ENCODE measurements at regions not wholly inside any gene's neighbourhood (a gene's known extent, or its start where the extent isn't known, plus 50 kb on each side); places are given as distances from the start of the nearest gene placed in this dataset.

DNA sequence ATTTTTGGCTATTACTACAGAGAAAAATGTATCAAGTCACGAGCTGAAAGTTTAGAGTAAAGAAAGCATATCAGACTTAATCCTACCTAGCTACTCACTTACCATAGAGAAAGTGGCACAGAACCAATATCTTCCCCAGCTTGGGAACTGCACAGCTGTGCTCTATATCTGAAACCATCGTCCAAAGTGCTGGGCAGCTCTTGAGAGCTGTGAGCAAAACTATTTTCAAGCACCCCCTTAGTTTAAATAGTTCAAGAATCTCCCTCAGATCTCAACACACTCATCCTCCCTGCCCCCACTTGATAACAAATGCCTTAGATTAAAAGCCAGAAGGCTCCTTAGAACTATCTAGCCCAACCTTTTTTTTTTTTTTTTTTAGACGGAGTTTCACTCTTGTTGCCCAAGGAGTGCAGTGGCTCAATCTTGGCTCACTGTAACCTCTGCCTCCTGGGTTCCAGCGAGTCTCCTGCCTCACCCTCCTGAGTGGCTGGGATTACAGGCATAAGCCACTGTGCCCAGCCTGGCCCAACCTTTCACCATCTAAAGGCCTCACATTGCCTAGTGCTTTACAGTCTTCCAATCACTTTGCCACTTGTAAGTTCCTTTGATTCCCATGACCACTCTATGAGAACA lies 94.2 kb upstream of the APC start:
- no peak for DNase-seq
- intact Hi-C loops (cut with DNase I), result no loop called here

DNA sequence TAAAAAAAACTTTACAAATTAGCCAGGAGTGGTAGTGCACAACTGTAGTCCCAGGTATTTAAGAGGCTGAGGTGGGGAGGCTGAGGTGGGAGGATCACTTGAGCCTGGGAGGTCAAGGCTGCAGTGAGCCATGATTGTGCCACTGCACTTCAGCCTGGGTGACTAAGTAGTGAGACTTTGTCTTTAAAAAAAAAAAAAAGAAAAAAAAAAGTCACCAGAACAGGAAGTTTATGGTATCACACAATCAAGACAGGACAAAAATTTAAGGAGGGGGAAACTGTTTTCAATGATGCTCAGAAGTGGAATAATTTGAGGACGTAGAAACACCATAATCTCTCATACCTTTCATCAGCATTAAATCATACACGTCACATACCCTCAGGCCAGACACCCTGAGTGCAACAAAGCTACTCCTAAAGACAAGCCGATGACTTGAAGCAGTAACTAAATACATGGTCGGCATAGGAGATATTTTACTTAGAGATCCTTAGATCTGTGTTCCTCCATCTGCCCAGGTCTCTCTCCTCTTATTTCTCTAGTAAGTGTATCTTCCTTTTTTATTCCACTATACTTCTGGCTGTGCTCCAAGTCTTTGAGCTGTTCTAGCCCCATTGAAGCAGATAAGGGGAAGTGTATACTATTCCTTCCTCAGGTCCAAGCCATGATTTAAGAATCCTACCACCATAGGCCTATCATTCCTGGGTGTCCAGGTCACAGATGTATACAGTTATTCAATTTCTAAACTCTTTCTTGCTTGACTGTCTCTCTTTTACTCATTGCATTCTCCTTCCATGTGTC lies 91.3 kb upstream of the APC start:
- no peak for DNase-seq
- intact Hi-C loops (cut with DNase I), result no loop called here

DNA sequence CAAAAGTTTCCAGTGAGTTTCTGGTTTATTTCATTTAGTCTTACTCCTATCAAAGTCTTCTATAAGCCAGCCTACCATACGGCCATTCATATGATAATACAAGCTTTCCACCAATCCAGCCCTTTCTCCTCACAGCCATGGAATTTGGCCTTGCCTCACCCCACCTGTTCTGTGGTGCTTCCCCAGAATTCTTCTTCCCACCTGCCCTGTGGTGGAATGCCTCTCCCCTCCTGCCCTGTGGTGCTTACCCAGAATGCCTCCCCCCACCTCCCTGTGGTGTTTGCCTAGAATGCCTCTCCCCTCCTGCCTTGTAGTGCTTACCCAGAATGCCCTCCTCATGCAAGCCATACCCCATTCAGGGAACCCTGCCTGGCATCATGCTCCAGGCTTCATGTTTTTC lies 90.3 kb upstream of the APC start:
- DNase-seq, result no peak
- intact Hi-C loops (cut with DNase I), result no loop called here

DNA sequence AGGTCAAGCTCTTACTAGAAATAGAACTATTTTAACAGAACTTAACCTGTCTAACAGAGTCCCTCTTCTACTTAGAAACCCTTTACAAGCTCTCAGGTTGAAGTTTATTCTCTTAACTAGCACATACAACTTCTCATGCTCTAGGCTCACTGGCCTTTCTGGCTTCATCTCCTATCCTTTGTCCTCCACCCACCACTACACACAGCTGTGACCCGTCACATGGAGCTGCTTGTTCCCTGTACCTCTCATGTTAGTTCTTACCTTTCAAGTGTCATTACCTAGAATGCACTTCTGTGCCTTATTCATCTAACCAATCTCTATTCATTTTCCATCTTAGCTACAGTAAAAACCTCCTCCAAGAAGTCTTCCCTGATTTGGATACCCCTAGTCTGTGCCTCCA lies 89.4 kb upstream of the APC start:
- intact Hi-C loops (cut with DNase I), result no loop called here
- no peak for DNase-seq

DNA sequence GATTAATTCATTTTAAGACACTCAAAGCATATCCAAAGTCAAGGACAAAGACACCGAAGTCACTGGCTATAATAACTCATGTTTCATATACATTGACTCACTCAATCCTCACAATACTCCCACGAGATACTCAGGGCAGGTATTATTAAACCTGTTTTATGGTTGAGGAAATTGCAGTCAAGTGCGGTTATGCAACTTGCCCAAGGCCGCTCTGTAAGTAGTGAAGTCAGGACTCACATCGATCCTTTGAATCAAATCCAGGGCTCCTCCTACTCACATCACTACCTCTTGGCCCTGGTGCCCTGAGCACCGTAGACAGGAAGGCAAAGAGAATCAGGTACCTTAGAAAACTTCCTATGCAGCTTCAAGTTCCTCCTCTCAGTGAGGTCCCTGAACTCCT lies 87.8 kb upstream of the APC start:
- intact Hi-C loops (cut with DNase I), result no loop called here
- no peak for DNase-seq

DNA sequence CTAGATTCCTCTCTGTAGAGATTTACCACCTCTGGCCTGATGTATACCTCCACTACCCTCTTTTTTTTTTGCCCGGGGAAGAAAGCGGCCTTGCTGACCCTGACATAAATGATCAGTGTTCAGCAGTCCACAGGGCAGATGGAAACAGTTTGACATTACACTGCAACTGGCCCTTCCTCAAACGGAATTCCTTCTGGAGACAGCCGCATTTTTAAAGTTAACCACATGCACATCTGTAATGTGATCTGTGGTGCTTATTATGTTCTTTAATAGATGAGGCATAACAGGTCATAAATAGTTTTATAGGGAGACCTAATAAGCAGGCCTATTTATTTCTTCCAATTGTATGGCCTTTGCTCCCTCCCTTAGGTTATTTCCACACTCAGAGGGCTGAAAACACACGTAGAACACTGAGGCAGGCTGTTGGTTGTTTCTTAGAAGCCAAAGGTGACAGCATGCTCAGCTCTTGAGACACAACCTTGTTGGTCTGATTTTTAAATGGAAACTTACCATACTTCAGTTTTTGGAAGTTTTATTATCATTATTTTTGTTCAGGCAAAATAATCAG lies 84.0 kb upstream of the APC start:
- intact Hi-C loops (cut with DNase I), result no loop called here
- DNase-seq, result no peak

DNA sequence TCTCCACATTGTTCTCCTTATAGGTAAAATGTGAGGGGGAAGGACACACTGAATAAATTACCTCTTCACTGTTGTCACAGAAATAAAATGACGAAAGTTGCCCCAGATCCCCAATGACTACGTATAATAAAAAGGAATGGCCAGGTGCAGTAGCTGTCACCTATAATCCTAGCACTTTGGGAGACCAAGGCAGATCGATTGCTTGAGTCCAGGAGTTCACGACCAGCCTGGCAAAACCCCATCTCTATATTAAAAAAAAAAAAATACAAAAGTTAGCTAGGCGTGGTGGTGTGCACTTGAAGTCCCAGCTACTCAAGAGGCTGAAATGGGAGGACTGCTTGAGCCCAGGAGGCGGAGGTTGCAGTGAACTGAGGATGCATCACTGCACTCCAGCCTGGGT lies 82.2 kb upstream of the APC start:
- intact Hi-C loops (cut with DNase I), result no loop called here
- DNase-seq, result no peak

DNA sequence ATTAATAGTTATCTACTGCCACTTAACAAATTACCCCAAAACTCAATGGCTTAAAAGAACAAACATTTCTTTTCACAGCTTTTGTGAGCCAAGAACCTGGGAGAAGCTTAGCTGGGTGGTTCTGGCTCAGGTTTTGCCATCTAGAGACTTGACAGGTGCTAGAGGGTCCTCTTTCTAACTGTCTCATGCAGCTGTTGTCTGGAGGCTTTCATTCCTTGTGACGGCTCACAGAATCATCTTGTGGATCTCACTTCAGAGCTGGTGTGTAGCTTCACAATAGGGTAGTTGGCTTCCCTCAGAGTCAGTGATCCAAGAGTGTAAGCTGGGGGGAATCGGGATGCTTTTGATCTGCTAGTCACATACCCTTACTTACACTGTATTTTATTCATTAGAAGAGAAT lies 81.2 kb upstream of the APC start:
- no peak for DNase-seq
- intact Hi-C loops (cut with DNase I), result no loop called here

DNA sequence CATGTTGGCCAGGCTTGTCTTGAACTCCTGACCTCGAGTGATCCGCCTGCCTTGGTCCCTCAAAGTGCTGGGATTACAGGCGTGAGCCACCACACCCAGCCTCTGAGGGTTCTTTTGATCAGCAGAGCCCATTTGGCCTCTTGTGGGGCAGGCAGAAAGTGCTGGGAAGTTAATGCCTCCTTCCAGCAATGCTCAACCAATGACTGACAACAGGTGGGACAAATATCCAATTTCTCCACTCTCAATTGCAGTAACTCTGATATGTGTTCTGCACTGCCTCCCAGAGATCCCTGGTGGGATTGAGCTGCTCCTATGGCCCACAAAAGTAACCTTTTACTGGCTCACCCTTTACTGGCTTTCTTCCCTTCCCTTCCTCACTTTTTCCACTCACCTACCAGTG lies 79.9 kb upstream of the APC start:
- intact Hi-C loops (cut with DNase I), result no loop called here
- DNase-seq, result no peak

DNA sequence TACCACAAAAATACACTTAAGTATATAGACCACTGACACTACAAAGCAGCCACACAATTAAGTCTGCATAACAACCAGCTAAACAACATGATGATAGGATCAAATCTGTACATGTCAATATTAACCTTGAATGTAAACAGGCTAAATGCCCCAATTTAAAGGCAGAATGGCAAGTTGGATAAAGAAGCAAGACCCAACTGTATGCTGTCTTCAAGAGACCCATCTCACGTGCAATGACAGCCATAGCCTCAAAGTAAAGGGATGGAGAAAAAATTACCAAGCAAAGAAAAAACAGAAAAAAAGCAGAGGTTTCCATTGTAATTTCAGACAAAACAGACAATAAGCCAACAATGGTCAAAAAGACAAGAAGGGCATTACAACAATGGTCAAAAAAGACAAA lies 77.3 kb upstream of the APC start:
- no peak for DNase-seq
- intact Hi-C loops (cut with DNase I), result no loop called here

DNA sequence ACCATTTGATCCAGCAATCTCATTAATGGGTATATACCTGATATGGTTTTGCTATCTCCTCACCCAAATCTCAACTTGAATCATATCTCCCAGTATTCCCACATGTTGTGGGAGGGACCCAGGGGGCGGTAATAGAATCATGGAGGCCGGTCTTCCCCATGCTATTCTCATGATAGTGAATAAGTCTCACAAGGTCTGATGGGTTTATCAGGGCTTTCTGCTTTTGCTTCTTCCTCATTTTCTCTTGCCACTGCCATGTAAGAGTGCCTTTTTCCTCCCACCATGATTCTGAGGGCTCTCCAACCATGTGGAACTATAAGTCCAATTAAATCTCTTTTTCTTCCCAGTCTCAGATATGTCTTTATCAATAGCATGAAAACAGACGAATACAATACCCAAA lies 74.5 kb upstream of the APC start:
- intact Hi-C loops (cut with DNase I), result no loop called here

DNA sequence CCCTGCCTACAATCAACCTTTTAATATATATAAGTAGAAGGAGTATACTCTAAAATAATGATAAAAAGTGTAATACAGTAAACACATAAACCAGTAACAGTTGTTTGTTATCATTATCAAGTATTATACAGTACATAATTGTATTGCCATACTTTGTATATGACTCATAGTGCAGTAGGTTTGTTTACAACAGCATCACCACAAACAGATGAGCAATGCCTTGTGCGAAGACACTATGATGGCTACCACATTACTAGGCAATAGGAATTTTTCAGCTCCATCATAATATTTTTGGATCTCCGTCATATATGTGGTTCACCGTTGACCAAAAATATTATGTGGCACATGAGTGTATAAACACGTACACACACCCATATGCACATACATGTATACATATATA lies 69.7 kb upstream of the APC start:
- intact Hi-C loops (cut with DNase I), result no loop called here
- no peak for DNase-seq

More for the DNA sequence above, 74.5 kb upstream of the APC start:
- DNase-seq, result no peak

DNA sequence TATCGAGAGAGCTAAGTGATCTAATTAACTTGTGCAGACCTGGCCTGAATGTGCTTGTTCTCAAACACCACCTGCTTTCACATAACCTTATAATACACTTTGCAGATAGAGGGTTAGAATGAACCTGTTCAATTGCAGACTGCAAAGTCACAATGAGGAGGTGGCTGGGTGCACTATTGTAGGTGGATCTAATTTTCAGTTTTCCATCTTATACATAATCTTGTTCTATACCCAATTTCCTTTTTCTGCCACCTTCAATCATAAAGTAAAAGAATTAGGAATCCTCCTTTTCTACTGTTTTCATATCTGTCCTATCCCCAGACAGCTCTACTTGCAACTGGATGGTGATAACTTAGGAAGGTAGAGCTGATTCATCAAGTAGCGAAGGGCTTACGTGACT lies 68.8 kb upstream of the APC start:
- no peak for DNase-seq
- intact Hi-C loops (cut with DNase I), result no loop called here

DNA sequence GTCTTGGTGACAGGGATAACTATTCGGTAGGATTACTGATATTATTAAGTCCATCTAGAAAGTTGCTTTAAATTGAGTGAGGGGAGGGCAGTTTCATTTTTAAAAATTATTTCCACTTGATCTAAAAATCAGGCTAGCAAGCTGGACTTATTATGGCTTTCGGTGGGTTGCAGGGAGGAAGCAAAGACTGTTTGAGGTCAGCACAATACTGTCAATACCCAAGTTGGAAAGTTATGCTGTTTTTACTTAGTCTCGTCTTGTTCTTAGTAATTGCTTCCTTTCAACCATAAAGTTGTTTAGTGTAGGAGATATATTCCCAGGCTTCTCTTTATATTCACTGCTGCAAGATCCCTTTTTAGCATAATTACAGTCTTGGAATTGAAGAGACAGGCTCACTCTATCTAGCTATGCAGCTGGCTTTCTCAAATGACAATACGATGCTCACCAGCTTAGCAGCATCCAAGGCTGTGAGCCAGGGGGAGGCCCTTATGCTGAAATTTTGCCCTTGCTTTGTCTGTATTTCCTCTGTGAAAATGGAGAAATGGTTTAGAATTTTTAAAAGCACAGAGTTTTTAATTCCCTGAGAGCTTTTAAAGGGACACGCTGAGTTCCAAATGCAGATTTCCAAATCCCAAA lies 68.2 kb upstream of the APC start:
- peak in 6 of 10 donors; percentile 14 to 82 (median 40) for DNase-seq

DNA sequence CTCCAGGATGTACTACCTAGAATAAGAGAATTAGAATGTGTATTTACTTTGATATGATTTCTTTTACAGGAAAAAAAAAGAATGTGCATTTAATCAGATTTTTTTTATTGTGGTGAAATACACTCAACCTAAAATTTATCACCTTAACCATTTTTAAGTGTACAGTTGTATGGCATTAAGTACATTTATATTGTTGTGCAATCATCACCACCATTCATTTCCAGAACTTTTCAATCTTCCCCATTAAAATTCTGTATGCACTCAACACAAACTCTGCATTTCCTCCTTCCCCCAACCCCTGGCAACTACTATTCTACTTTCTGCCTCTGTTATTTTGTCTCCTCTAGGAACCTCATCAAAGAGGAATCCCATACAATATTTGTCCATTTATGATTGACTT lies 66.0 kb upstream of the APC start:
- DNase-seq, result no peak
- intact Hi-C loops (cut with DNase I), result no loop called here

More for the DNA sequence above, 68.2 kb upstream of the APC start:
- intact Hi-C loops (cut with DNase I), result no loop called here

DNA sequence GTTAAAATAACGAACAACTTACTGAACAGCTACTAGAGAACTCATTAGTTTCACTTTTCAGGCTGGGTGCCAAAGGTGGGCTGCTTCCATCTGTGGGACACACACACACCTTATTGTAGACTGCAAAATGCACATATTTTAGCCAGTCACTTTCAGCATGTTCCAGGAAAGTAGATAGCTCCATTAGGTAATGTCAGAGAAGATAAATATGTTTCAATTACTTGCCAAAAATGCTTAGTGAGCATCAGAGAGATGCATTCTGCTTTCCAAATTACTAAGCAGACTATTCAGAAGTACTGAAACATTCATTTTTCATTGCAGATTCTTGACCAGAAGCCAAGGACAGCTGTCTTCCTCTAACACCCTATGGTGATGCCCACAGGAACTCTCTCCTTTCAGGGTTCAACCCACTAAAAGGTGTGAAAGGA lies 56.2 kb upstream of the APC start:
- DNase-seq, result no peak
- intact Hi-C loops (cut with DNase I), result no loop called here

DNA sequence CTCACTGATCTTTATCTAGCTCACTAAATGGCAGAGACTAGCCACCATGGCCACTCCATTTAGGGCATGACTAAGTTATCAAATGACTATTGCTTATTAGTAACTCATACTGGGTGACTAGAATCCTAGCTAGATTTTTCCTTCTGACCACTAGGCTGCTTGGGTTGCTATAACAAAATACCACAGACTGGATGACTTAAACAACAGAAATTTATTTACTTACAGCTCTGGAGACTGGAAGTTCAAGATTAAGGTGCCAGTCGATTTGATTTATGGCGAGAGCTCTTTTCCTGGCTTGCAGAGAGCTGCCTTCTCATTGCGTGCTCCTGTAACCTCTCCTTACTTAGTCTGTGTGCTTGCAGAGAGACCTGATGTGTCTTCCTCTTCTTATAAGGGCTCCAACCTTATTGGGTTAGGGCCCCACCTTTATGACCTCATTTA lies 55.0 kb upstream of the APC start:
- no peak for DNase-seq
- intact Hi-C loops (cut with DNase I), result no loop called here

DNA sequence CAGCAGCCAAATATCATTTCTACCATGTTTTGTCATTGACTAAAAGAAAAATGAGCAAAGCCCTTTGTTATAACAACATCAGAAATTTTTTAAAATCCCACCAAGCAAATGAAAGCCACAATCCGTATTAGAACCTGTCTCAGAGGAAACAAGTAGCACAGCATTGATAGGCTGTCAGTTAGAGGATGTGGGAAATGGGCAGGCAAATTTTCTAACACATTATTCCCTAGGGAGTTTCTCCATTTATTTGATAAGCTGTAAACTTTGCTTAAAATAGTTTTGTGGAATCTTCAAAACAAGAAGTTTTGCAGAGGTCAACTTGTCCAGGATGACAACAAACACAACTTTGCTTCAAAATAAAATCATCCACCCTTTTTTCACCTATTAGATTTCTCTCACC lies 53.6 kb upstream of the APC start:
- no peak for DNase-seq
- intact Hi-C loops (cut with DNase I), result no loop called here

DNA sequence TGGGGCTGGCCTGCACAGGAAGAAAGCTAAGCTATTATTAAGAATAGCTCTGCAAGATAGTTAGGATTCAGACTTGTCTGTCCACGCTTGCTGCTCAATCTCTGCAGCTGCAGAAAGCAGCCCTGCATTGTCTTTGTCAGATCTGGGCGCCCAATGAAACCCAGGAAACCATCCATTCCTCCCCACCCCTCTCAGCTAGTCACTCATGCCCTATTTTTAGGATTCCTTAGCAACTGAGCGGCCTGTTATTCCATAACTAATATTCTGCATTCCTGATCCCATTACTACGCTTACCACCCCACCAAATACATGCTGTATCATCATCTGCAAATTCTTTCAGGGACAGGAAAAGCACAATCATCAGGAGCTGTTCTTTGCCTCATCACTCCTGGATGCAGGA lies 52.9 kb upstream of the APC start:
- DNase-seq, result peak in 3 of 10 donors; percentile 16 to 82 (median 19)
- intact Hi-C loops (cut with DNase I), result no loop called here

DNA sequence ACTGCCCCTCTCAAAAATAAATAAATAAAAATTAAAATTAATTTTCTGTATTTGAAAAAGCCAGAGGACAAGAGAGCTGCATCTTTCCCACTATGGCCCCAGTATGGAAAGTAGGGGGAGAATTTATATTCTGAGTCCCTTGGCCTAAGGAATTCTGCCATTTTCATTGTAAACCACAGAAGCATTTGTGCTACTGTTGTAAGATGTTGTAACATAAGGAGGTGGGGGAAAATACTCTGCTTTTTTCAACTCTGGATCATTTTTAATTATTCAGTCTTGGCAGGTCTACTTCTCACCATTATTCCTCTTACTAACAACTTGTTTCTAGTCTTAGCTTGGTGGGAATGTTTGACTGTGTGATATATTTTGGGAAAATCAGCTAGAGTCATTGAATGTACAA lies 52.3 kb upstream of the APC start:
- no peak for DNase-seq
- intact Hi-C loops (cut with DNase I), result no loop called here

DNA sequence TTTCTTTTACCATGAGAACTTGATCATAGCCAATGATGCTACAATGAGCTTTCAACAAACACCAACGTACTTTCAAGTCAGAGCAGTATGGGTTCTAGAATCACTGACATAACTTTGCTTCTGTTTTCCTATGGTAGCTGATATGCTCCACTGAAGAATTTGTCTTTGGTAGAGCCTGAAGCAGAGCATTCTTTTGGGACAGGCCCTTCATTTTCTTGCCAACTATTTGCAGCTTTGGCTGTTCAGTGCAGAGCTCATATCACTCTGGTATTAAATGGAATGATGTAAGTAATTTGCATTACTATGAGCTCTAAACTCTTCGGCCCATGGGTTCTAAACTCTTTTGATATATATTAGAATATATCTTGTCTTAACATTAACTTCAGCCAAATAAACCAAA lies 51.8 kb upstream of the APC start:
- no peak for DNase-seq
- intact Hi-C loops (cut with DNase I), result no loop called here

DNA sequence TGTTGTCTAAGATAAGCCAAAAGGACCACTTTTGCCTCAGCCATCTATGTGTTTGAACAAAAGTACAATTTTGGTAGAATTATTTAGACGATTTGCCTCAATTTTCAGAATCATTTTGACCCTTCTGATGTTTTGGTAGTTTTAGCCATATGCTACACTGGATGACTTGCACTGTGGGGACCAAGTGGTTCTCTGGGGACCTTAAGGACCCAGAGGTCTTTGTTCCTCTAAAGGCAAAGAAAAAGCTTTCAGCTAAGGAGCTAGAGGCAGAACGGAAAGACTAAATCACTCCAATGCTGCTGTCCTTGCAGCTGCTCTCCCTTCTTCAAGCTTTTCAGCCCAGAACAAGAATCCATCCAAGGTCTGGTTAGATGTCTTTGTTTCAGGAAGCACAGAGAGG lies 51.0 kb upstream of the APC start:
- intact Hi-C loops (cut with DNase I), result no loop called here
- DNase-seq, result no peak

All from posterior cingulate gyrus (tissue), 11 donors.